Right atrium auricular region (tissue), 2 donors: ENCODE measurements at regions not wholly inside any gene's neighbourhood (a gene's known extent, or its start where the extent isn't known, plus 50 kb on each side); places are given as distances from the start of the nearest gene placed in this dataset.

Experiments
- DNase-seq: peaks from one replicate; pipeline ENCODE4 v3.0.0-alpha.2; 2019; ENCODE audit warnings: low spot score
- H3K27ac ChIP-seq, 2 donors: fragments of 200-600 bp; sonication (generic); 1 replicate in 1 of 2; 2 replicates in 1 of 2; pipeline ENCODE4 v1.5.1; 2016 to 2019
- H3K27me3 ChIP-seq, 2 donors: fragments of 200-600 bp; sonication (generic); one replicate each; pipeline versions ENCODE4 v1.5.1 to v1.6.0; 2017 to 2019
- H3K36me3 ChIP-seq: fragments of 200-600 bp; sonication (generic); one replicate; pipeline ENCODE4 v1.5.1; 2016
- H3K4me1 ChIP-seq, 2 donors: fragments of 200-600 bp; sonication (generic); one replicate each; pipeline versions ENCODE4 v1.5.1 to v1.6.0; 2017 to 2019
- H3K4me3 ChIP-seq, 2 donors: fragments of 200-600 bp; sonication (generic); 1 replicate in 1 of 2; 2 replicates in 1 of 2; pipeline ENCODE4 v1.5.1; 2017 to 2019; ENCODE audit warnings: mild to moderate bottlenecking in 1 of 2, moderate library complexity in 1 of 2
- H3K9me3 ChIP-seq, 2 donors: fragments of 200-600 bp; sonication (generic); one replicate each; pipeline ENCODE4 v1.5.1; 2019
- CTCF ChIP-seq, 2 donors: fragments of 200-600 bp; sonication (generic); IDR thresholded peaks; one replicate each; pipeline ENCODE4 v1.5.1; 2019; ENCODE audit warnings: antibody characterized with exemption in 2 of 2

GRCh38 chr6:40805336-40805735 is 218.2 kb upstream of the LRFN2 start:
- TF ChIP-seq CTCF (IDR thresholded peaks at IDR 0.05) = no peak
- Histone ChIP-seq H3K4me3 (no peak overlapping the region), H3K27me3 (no peaks in the 10 kb centered on the region), H3K36me3 (no peaks in the 10 kb centered on the region), H3K27ac (no peak overlapping the region), H3K4me1 (peaks cover 0 to 12% of the 10 kb centered on the region in 2 donors), H3K9me3 (no peaks in the 10 kb centered on the region)
- no peak for DNase-seq

GRCh38 chr6:40804905-40805304 is 217.7 kb upstream of the LRFN2 start:
- peak in 1 of 2 donors; percentile 45 for TF ChIP-seq CTCF (IDR thresholded peaks at IDR 0.05)
- Histone ChIP-seq H3K4me3 (no peak overlapping the region), H3K36me3 (no peaks in the 10 kb centered on the region), H3K9me3 (no peaks in the 10 kb centered on the region), H3K4me1 (peaks cover 0 to 12% of the 10 kb centered on the region in 2 donors), H3K27ac (no peak overlapping the region), H3K27me3 (no peaks in the 10 kb centered on the region)
- DNase-seq = no peak

DNA sequence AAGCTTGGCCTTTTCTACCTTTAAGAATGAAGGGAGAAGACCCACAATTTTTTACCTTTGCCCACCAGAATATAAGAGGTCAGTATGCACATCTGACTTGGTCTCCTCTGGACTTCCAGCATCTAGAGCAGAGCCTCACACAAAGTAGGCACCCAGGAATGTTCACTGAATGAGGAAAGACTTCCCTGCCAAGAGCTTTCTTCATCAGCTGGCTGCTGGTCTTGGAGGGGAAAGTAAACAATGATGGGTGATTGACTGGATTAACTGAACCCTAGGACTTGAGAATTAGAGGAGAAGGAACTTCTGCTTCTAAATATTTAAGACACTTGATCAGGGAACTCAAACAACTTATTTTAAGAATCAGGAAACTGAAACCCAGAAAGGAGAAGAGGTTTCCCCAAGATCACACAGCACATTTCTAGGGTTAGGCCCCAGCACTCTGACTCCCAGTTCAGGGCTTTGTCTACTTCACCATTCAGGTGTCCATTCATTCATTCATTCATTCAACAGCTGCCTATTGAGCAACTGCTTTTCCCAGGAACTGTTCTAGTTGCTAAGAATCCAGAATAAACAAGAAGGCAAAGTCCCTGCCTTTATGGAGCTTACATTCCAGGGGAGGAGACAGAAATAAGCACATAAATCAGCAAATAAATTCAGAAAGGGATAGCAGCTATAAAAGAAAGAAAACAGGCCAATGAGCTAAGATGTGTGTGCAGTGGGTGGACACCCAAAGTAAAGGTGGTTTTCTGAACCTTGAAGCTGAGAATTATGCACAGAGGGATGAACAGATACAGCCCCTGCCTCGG is 216.9 kb upstream of the LRFN2 start:
- H3K9me3 ChIP-seq = no peaks in the 10 kb centered on the region
- peaks cover 0 to 12% of the 10 kb centered on the region in 2 donors for H3K4me1 ChIP-seq
- no peaks in the 10 kb centered on the region for H3K27me3 ChIP-seq
- no peaks in the 10 kb centered on the region for H3K36me3 ChIP-seq
- H3K4me3 ChIP-seq = no peak overlapping the region
- H3K27ac ChIP-seq = no peak overlapping the region
- no peak for DNase-seq
- TF ChIP-seq CTCF (IDR thresholded peaks at IDR 0.05) = no peak

DNA sequence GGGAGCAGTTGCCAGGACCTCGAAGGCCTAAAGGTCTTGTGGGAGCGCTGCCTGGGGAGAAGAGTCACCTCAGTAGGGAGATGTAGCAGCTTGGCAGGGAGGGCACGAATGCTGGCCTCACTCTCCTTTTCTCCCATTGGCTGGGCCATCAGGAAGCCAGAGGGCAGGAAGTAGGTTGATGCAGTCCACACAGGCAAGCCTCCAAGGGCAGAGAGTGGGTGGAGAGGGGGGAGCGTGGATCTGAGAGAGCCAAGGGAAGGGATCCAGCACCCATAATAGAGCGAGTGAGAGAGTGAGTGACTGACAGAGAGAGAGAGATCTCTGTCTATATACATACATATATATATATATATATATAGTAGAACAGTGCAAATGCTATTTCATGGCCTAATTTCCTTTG is 215.3 kb upstream of the LRFN2 start:
- peaks cover 0 to 12% of the 10 kb centered on the region in 2 donors for H3K4me1 ChIP-seq
- no peaks in the 10 kb centered on the region for H3K9me3 ChIP-seq
- H3K36me3 ChIP-seq = no peaks in the 10 kb centered on the region
- no peak for DNase-seq
- no peak for TF ChIP-seq CTCF (IDR thresholded peaks at IDR 0.05)
- no peak overlapping the region for H3K27ac ChIP-seq
- no peak overlapping the region for H3K4me3 ChIP-seq
- no peaks in the 10 kb centered on the region for H3K27me3 ChIP-seq

DNA sequence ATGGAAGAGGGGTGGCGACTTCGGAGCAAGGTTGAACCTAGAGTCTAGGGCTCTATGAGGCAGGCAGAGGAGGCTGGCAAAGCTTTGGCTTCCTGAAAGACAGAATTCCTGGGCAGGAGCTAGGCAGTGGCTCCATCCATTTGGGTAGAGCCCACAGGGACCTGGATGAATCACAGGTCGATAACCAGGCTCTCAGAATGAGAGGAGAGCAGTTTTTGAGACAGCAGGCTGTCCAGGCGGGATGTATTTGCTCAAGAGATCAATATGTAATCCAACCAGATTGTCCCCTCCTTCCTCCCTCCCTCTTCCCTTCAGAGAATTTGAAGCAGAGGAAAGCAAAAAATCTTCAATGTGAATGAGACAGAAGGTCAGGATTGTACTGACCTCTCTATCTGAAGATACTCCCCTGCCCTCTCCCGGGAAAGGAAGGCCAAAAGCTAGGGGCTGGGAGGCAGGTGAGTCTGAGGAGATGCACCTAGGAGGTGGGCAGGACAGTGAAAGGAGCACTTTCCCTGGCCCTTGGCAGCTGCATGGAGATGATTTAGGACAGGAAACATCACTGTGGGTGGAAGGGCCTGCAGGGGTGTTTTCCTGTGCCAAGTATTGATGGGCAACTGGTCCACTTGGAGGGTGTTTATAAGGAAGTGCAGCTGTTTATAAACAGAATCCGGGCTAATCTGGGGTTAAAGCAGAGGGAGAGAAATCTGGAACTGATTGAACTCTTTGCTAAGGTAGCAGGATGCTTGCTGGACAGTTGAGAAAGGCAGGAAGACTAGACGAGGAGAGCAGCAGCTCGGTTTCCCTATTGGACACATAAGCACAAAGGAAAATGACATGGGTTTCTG is 212.4 kb upstream of the LRFN2 start:
- Histone ChIP-seq H3K4me3 (no peak overlapping the region), H3K36me3 (no peaks in the 10 kb centered on the region), H3K9me3 (no peaks in the 10 kb centered on the region), H3K4me1 (peaks cover 0 to 12% of the 10 kb centered on the region in 2 donors), H3K27ac (no peak overlapping the region), H3K27me3 (no peaks in the 10 kb centered on the region)
- no peak for DNase-seq
- no peak for TF ChIP-seq CTCF (IDR thresholded peaks at IDR 0.05)
